GM23338 (cell line): ENCODE measurements at regions not wholly inside any gene's neighbourhood (a gene's known extent, or its start where the extent isn't known, plus 50 kb on each side); places are given as distances from the start of the nearest gene placed in this dataset.

Source experiments
- CTCF ChIP-seq, 2 experiments: fragments of 200-600 bp in 1 of 2; sonication (generic) in 1 of 2; conservative IDR thresholded peaks; 2 replicates each; pipeline versions ENCODE4 v1.5.1 to v1.6.1; 2016 to 2017; ENCODE audit warnings: antibody characterized with exemption in 2 of 2, low read depth in 2 of 2, mild to moderate bottlenecking in 2 of 2, moderate library complexity in 1 of 2
- EZH2 ChIP-seq: fragments of 200-600 bp; sonication (generic); IDR thresholded peaks from one replicate; pipeline ENCODE4 v1.8.0; 2017; ENCODE audit warnings: antibody characterized with exemption, mild to moderate bottlenecking, low read depth; ENCODE audit not compliant: unreplicated experiment
- JUNB ChIP-seq: IDR thresholded peaks from one replicate; pipeline ENCODE4 v1.6.1; 2016; ENCODE audit warnings: antibody characterized with exemption; ENCODE audit not compliant: unreplicated experiment
- POLR2AphosphoS5 ChIP-seq: IDR thresholded peaks from 2 replicates; pipeline ENCODE4 v1.6.1; 2016; ENCODE audit warnings: antibody characterized with exemption, low read depth
- REST ChIP-seq: IDR thresholded peaks from one replicate; pipeline ENCODE4 v1.6.1; 2018; ENCODE audit warnings: antibody characterized with exemption; ENCODE audit not compliant: unreplicated experiment

- TF ChIP-seq REST (no peak), CTCF (conservative IDR thresholded peaks at IDR 0.05; ENCODE audit: low read depth in 2 of 2) (no peak), POLR2AphosphoS5 (no peak), EZH2 (no peak), JUNB (no peak)
Measured at GRCh38 chr9:130770093-130770492, 65.0 kb upstream of the ABL1 start.
